Adrenal gland (tissue), 9 donors: ENCODE measurements at regions not wholly inside any gene's neighbourhood (a gene's known extent, or its start where the extent isn't known, plus 50 kb on each side); places are given as distances from the start of the nearest gene placed in this dataset.

Source experiments
- DNase-seq, 7 donors: peaks; one replicate each; pipeline ENCODE4 v3.0.0-alpha.2; 2019 to 2020
- H3K27ac ChIP-seq, 5 donors: fragments of 200-600 bp; sonication (generic) in 4 of 5; 1 replicate in 3 of 5; 2 replicates in 2 of 5; pipeline versions ENCODE4 v1.5.1 to v1.8.0; 2016 to 2020; ENCODE audit warnings: mild to moderate bottlenecking in 1 of 5
- H3K27me3 ChIP-seq: fragments of 200-600 bp; 2 replicates; pipeline ENCODE4 v1.8.0; 2021
- H3K36me3 ChIP-seq, 2 donors: fragments of 200-600 bp; replicated peaks in 1 of 2; 1 replicate in 1 of 2; 2 replicates in 1 of 2; pipeline versions ENCODE4 v1.5.1 to v1.8.0; 2018 to 2022
- H3K4me1 ChIP-seq, 2 donors: fragments of 200-600 bp; replicated peaks in 1 of 2; 1 replicate in 1 of 2; 2 replicates in 1 of 2; pipeline versions ENCODE4 v1.5.1 to v1.8.0; 2018 to 2021
- H3K4me3 ChIP-seq, 4 donors: fragments of 200-600 bp; sonication (generic) in 3 of 4; one replicate each; pipeline ENCODE4 v1.5.1; 2016 to 2018
- H3K9me3 ChIP-seq, 3 donors: fragments of 200-600 bp; sonication (generic) in 1 of 3; replicated peaks in 1 of 3; 1 replicate in 2 of 3; 2 replicates in 1 of 3; pipeline versions ENCODE4 v1.5.1 to v1.8.0; 2016 to 2021
- CTCF ChIP-seq, 6 experiments: fragments of 450-650 bp in 4 of 6; fragments of 200-600 bp in 2 of 6; sonication (generic) in 1 of 6; IDR thresholded peaks; 1 replicate in 5 of 6; 2 replicates in 1 of 6; pipeline versions ENCODE4 v1.5.1 to v1.8.0; 2016 to 2021; ENCODE audit warnings: antibody characterized with exemption in 6 of 6, mild to moderate bottlenecking in 2 of 6, moderate library complexity in 1 of 6
- POLR2A ChIP-seq, 2 donors: fragments of 450-650 bp; IDR thresholded peaks; one replicate each; pipeline ENCODE4 v1.6.1; 2017; ENCODE audit warnings: antibody characterized with exemption in 2 of 2, mild to moderate bottlenecking in 2 of 2, moderate library complexity in 1 of 2
- WGBS, 4 donors: extraction: QIAGEN DNeasy Blood & Tissue Kit in 2 of 4; methylation state at CpG; one replicate each; pipeline versions ENCODE4 v1.1.5 to v1.1.7; 2013 to 2017; 5-methylcytosine and 5-hydroxymethylcytosine counted together
- intact Hi-C, 2 donors: fragments of 100-400 bp; cut with DNase I; formaldehyde crosslinking; loops; one replicate each; pipeline versions ENCODE4 v1.14.1 to v1.15.0; 2022 to 2023
- donor health status: healthy with polysubstance abuse.
- donor health status: Bipolar disorder and iron deficiency.
- donor health status: DM: yes; HTN: yes; CAD: no.
- donor health status: DM: no; HTN: no; CAD: no.
- donor health status: DM: no; HTN: no; CAD: no.

DNA sequence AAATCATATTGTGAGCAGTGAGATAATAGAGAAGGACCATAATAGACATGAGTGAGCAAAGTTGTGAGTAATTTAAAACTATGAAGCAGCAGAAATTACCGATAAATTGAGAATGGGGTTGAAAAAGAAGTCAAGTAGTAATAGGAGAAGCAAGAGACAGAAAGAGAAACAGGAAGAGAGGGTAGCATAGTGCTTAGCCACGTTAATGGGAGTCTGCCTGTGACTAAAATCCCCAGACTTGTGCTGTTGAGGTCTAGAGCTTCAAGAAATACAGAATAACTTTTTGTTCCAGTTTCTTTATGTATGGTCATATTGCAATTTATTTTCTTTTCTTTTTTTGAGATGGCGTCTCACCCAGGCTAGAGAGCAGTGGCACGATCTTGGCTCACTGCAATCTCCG lies 368.7 kb downstream of the METTL15 start:
- 90 to 93% (median 92%) methylated on average over 5 of the region's 5 CpGs for WGBS, 4 donors

GRCh38 chr11:28476049-28476448 lies 367.9 kb downstream of the METTL15 start:
- no peaks in the 10 kb centered on the region for H3K36me3 ChIP-seq
- no peaks in the 10 kb centered on the region for H3K9me3 ChIP-seq
- H3K4me3 ChIP-seq: no peak overlapping the region
- no peaks in the 10 kb centered on the region for H3K4me1 ChIP-seq
- no peaks in the 10 kb centered on the region for H3K27me3 ChIP-seq
- intact Hi-C loops: no loop called here
- DNase-seq: no peak
- WGBS, 4 donors: 44 to 58% (median 48%) methylated on average over 3 of the region's 3 CpGs
- TF ChIP-seq CTCF (IDR thresholded peaks at IDR 0.05) (no peak), POLR2A (IDR thresholded peaks at IDR 0.05) (no peak)
- H3K27ac ChIP-seq: no peak overlapping the region

More for the DNA sequence above, 368.7 kb downstream of the METTL15 start:
- no peak for DNase-seq
- Histone ChIP-seq H3K27me3 (no peaks in the 10 kb centered on the region), H3K4me1 (no peaks in the 10 kb centered on the region), H3K36me3 (no peaks in the 10 kb centered on the region), H3K9me3 (no peaks in the 10 kb centered on the region), H3K27ac (no peak overlapping the region), H3K4me3 (no peak overlapping the region)
- TF ChIP-seq CTCF (IDR thresholded peaks at IDR 0.05) (no peak), POLR2A (IDR thresholded peaks at IDR 0.05) (no peak)
- intact Hi-C loops: no loop called here

DNA sequence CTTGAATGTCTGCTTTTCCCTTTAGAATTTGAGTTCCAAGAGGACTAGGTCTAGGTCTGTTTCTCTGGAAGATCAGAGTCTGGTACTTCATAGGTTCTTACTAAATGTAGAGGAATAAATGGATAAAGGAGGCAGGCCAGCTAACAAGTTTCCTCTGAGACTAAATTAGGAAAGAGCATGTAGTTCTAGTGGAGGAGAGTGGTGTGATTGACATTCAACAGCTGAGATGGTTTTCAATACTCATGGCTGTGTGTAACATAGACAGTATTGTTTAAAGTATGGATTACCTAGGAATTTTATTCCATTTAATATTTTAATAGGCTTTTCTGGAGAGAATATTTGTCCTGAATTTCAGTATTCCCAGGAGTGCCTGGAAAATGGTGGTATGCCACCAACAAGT lies 364.7 kb downstream of the METTL15 start:
- intact Hi-C loops: no loop called here
- Histone ChIP-seq H3K27ac (no peak overlapping the region), H3K4me3 (no peak overlapping the region), H3K9me3 (no peaks in the 10 kb centered on the region), H3K36me3 (no peaks in the 10 kb centered on the region), H3K4me1 (no peaks in the 10 kb centered on the region), H3K27me3 (no peaks in the 10 kb centered on the region)
- no peak for DNase-seq
- TF ChIP-seq CTCF (IDR thresholded peaks at IDR 0.05): no peak

DNA sequence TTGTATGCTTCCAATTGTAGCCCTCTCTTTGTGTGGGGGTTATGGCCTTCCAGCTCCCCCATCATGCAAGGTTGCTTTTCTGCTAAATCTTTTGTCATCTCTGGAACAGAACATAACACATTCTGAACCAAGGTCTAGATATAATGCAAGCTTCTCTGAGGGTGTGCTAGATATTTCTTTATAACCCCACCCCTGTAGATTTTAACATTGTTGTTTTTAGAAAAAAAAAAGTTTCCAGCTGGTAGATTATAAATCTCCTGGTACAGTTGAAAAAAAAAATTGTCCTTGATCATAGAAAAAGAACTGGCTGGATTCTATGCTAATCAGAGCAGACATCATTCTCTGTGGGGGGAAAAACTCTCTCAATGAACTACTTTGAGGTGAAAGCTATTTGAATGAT lies 363.3 kb downstream of the METTL15 start:
- Histone ChIP-seq H3K9me3 (no peaks in the 10 kb centered on the region), H3K27ac (no peak overlapping the region), H3K36me3 (no peaks in the 10 kb centered on the region), H3K4me1 (no peaks in the 10 kb centered on the region), H3K4me3 (no peak overlapping the region), H3K27me3 (no peaks in the 10 kb centered on the region)
- intact Hi-C loops: no loop called here
- no peak for DNase-seq
- TF ChIP-seq CTCF (IDR thresholded peaks at IDR 0.05) (no peak), POLR2A (IDR thresholded peaks at IDR 0.05) (no peak)
